Prostate gland (tissue), 2 donors: ENCODE measurements at regions not wholly inside any gene's neighbourhood (a gene's known extent, or its start where the extent isn't known, plus 50 kb on each side); places are given as distances from the start of the nearest gene placed in this dataset.

Source experiments
- DNase-seq: peaks from one replicate; pipeline ENCODE4 v3.0.0-alpha.2; 2019; ENCODE audit warnings: low spot score
- H3K27ac ChIP-seq, 2 donors: fragments of 200-600 bp; sonication (generic); 2 replicates each; pipeline ENCODE4 v1.5.1; 2017 to 2019
- H3K27me3 ChIP-seq: fragments of 200-600 bp; sonication (generic); replicated peaks from 2 replicates; pipeline ENCODE4 v1.5.1; 2019; ENCODE audit not compliant: insufficient read depth
- H3K36me3 ChIP-seq, 2 donors: fragments of 200-600 bp; sonication (generic); 1 replicate in 1 of 2; 2 replicates in 1 of 2; pipeline versions ENCODE4 v1.5.1 to v1.8.1; 2017 to 2019
- H3K4me1 ChIP-seq: fragments of 200-600 bp; sonication (generic); replicated peaks from 2 replicates; pipeline ENCODE4 v1.5.1; 2019
- H3K4me3 ChIP-seq, 2 donors: fragments of 200-600 bp; sonication (generic); 2 replicates each; pipeline ENCODE4 v1.5.1; 2017 to 2019
- H3K9me3 ChIP-seq: fragments of 200-600 bp; sonication (generic); 2 replicates; pipeline ENCODE4 v1.5.1; 2017
- POLR2A ChIP-seq: fragments of 450-650 bp; IDR thresholded peaks from one replicate; pipeline ENCODE4 v1.6.1; 2016; ENCODE audit warnings: antibody characterized with exemption, mild to moderate bottlenecking
- POLR2AphosphoS5 ChIP-seq: sonication (generic); formaldehyde crosslinking; IDR thresholded peaks from one replicate; pipeline ENCODE4 v1.6.1; 2017; ENCODE audit warnings: antibody characterized with exemption
- WGBS: methylation state at CpG from one replicate; pipeline ENCODE4 v1.1.5; 2018; 5-methylcytosine and 5-hydroxymethylcytosine counted together
- intact Hi-C: fragments of 100-400 bp; cut with DNase I; formaldehyde crosslinking; loops from one replicate; pipeline ENCODE4 v1.14.2; 2022
- TF ChIP-seq, protein P1 (sequence below), 4 experiments: fragments of 200-600 bp in 2 of 4; fragments of 450-650 bp in 2 of 4; sonication (generic) in 2 of 4; IDR thresholded peaks; 1 replicate in 3 of 4; 2 replicates in 1 of 4; pipeline ENCODE4 v1.5.1; 2016 to 2019; ENCODE audit warnings: antibody characterized with exemption in 4 of 4, mild to moderate bottlenecking in 2 of 4, moderate library complexity in 2 of 4

- H3K4me3 ChIP-seq: no peak overlapping the region
- H3K27ac ChIP-seq: no peak overlapping the region
- intact Hi-C loops: no loop called here
- H3K9me3 ChIP-seq: no peaks in the 10 kb centered on the region
- no peaks in the 10 kb centered on the region for H3K4me1 ChIP-seq
- H3K36me3 ChIP-seq: no peaks in the 10 kb centered on the region
- WGBS: 82% methylated on average over 2 of the region's 2 CpGs
- no peaks in the 10 kb centered on the region for H3K27me3 ChIP-seq
- TF ChIP-seq POLR2A: no peak
- no peak for TF ChIP-seq POLR2AphosphoS5
- TF ChIP-seq, protein P1, sequence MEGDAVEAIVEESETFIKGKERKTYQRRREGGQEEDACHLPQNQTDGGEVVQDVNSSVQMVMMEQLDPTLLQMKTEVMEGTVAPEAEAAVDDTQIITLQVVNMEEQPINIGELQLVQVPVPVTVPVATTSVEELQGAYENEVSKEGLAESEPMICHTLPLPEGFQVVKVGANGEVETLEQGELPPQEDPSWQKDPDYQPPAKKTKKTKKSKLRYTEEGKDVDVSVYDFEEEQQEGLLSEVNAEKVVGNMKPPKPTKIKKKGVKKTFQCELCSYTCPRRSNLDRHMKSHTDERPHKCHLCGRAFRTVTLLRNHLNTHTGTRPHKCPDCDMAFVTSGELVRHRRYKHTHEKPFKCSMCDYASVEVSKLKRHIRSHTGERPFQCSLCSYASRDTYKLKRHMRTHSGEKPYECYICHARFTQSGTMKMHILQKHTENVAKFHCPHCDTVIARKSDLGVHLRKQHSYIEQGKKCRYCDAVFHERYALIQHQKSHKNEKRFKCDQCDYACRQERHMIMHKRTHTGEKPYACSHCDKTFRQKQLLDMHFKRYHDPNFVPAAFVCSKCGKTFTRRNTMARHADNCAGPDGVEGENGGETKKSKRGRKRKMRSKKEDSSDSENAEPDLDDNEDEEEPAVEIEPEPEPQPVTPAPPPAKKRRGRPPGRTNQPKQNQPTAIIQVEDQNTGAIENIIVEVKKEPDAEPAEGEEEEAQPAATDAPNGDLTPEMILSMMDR (IDR thresholded peaks at IDR 0.05): no peak
- no peak for DNase-seq
Measured at GRCh38 chr12:25419595-25419994, 133.5 kb downstream of the LMNTD1 start.

DNA sequence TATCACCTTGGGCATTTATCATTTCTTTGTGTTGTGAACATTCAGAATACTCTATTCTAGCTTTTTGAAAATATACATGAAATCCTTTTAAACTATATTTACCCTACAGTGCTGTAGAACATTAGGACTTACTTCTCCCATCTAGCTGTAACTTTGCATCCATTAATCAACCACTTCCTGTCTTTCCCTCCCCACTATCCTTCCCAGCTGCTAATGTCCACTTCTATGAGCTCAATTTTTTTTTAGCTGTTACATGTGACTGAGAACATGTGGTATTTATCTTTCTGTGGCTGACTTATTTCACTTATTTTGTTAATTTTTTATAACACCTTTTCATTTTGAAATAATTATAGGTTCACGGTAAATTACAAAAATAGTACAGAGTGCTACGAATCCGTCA, 136.0 kb downstream of the LMNTD1 start:
- 97% methylated on average over 3 of the region's 3 CpGs for WGBS
- TF ChIP-seq, protein P1 (IDR thresholded peaks at IDR 0.05): no peak
- TF ChIP-seq POLR2A (no peak), POLR2AphosphoS5 (no peak)
- Histone ChIP-seq H3K27me3 (no peaks in the 10 kb centered on the region), H3K27ac (no peak overlapping the region), H3K4me1 (no peaks in the 10 kb centered on the region), H3K36me3 (no peaks in the 10 kb centered on the region), H3K9me3 (no peaks in the 10 kb centered on the region), H3K4me3 (no peak overlapping the region)
- no peak for DNase-seq
- intact Hi-C loops: no loop called here

GRCh38 chr12:25416516-25416915, 136.6 kb downstream of the LMNTD1 start:
- no peak for DNase-seq
- Histone ChIP-seq H3K27me3 (no peaks in the 10 kb centered on the region), H3K36me3 (no peaks in the 10 kb centered on the region), H3K27ac (no peak overlapping the region), H3K4me3 (no peak overlapping the region), H3K9me3 (no peaks in the 10 kb centered on the region), H3K4me1 (no peaks in the 10 kb centered on the region)
- intact Hi-C loops: no loop called here
- 67% methylated on average over 4 of the region's 4 CpGs for WGBS
- TF ChIP-seq POLR2A (no peak), POLR2AphosphoS5 (no peak)
- TF ChIP-seq, protein P1 (IDR thresholded peaks at IDR 0.05): no peak

DNA sequence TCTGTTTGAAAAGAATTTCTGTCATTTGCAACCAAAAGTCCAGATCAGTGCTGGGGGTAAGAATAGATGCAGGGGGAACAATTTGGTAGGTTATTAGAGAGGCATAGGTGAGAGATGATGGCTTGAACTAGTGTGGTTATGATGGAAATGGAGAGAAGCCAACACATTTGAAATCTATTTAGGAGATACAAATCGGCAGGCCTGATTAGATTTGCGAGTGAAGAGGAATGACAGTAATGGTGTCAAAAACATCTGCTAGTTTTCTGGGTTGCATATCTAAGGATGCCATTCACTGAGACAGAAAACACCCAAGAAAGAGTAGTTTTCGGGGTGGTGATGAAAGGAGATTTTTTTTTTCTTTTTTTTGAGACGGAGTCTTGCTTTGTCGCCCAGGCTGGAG, 138.1 kb downstream of the LMNTD1 start:
- H3K27ac ChIP-seq: no peak overlapping the region
- intact Hi-C loops: no loop called here
- DNase-seq: no peak
- H3K4me1 ChIP-seq: no peaks in the 10 kb centered on the region
- no peaks in the 10 kb centered on the region for H3K36me3 ChIP-seq
- no peaks in the 10 kb centered on the region for H3K9me3 ChIP-seq
- H3K27me3 ChIP-seq: no peaks in the 10 kb centered on the region
- WGBS: 80% methylated on average over 5 of the region's 5 CpGs
- no peak overlapping the region for H3K4me3 ChIP-seq
- TF ChIP-seq POLR2A (no peak), POLR2AphosphoS5 (no peak)
- TF ChIP-seq, protein P1 (IDR thresholded peaks at IDR 0.05): no peak

DNA sequence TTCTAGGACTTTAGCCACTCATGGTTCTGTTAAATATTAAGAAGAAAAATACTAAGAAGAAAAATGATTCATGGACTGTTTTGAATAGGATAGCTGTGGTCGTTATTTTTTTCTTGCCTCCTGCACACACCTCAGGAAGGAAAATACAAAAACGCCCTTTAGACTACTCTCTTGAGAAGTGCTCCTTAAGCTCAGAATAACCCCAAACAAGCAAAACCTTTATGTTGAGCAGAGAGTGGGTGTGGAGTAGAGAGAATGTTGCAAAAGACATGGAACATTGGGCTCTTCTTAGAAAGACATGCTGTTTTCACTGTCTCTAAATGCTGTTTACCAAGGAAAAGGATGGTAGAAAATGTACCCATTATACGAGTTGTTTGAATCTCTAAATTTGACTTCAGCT, 140.3 kb downstream of the LMNTD1 start:
- H3K4me1 ChIP-seq: no peaks in the 10 kb centered on the region
- intact Hi-C loops: no loop called here
- H3K27ac ChIP-seq: no peak overlapping the region
- TF ChIP-seq POLR2A (no peak), POLR2AphosphoS5 (no peak)
- TF ChIP-seq, protein P1 (IDR thresholded peaks at IDR 0.05): no peak
- H3K4me3 ChIP-seq: no peak overlapping the region
- no peaks in the 10 kb centered on the region for H3K36me3 ChIP-seq
- H3K27me3 ChIP-seq: no peaks in the 10 kb centered on the region
- DNase-seq: no peak
- 77% methylated on average over 3 of the region's 3 CpGs for WGBS
- H3K9me3 ChIP-seq: no peaks in the 10 kb centered on the region
